ENCODE measurements at regions not wholly inside any gene's neighbourhood (a gene's known extent, or its start where the extent isn't known, plus 50 kb on each side); places are given as distances from the start of the nearest gene placed in this dataset.
A peak's percentile ranks its signal among the peaks of the same experiment; 100 is the strongest.

- Histone ChIP-seq H3K4me1 (ENCODE audit: control insufficient read depth, insufficient read depth, low read length) (peaks cover 25% of the 10 kb centered on the region), H3K36me3 (ENCODE audit: control insufficient read depth, insufficient read depth, low read length) (no peaks in the 10 kb centered on the region), H3K27me3 (ENCODE audit: control insufficient read depth, insufficient read depth, low read length) (no peaks in the 10 kb centered on the region; the same call in 1 of the 2 replicates), H3K9me3 (ENCODE audit: control insufficient read depth, insufficient read depth, low read depth, low read length) (no peaks in the 10 kb centered on the region), H3K4me3 (ENCODE audit: low read depth, low read length) (no peak overlapping the region), H3K9ac (ENCODE audit: low read length) (peak overlapping the region; percentile 15), H3K27ac (ENCODE audit: low read depth, low read length) (no peak overlapping the region)
Measured at GRCh38 chr2:128441341-128442052, 122.8 kb upstream of the HS6ST1 start.

DNA sequence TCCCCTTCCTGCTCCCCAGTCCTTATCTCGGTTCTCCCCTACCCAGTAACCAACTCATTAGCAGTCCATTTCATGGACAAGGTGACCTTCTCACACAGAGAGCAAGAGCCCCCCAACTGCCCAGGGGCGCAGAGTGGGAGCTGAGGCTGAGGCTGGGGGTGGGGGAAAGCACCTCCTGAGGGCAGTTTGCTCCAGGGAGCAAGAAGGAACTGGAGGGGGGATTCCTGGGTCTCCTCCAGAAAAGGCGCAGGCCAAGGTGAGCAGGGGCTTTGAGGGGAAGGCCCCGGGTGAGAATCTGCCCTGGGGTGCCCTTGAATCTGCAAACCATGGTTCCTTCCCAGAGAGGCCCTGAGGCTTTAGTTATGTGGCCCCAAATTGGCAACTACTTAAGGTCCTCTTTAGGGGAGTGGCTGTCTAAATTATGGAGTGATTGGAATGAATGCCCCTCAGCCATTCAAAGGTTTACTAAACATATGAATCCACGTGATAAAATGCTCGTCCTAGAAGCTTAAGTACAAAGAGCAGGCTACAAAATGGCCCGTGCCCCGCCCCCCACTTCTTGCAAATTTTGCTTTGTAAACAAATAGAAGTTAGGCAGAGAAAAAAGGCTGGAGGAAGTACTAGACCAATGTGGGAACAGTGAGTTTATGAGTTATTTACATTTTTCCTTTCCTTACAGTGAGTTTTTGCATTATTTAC, 123.5 kb upstream of the HS6ST1 start:
- no peaks in the 10 kb centered on the region for H3K36me3 ChIP-seq (ENCODE audit: control insufficient read depth, insufficient read depth, low read length)
- no peaks in the 10 kb centered on the region for H3K9me3 ChIP-seq (ENCODE audit: control insufficient read depth, insufficient read depth, low read depth, low read length)
- H3K4me3 ChIP-seq (ENCODE audit: low read depth, low read length), result peak overlapping the region; percentile 12; the same call in 1 of the 2 replicates
- H3K27me3 ChIP-seq (ENCODE audit: control insufficient read depth, insufficient read depth, low read length), result no peaks in the 10 kb centered on the region; the same call in 1 of the 2 replicates
- peak overlapping the region; percentile 34; the same call in 1 of the 2 replicates for H3K27ac ChIP-seq (ENCODE audit: low read depth, low read length)
- H3K4me1 ChIP-seq (ENCODE audit: control insufficient read depth, insufficient read depth, low read length), result peaks cover 25% of the 10 kb centered on the region
- no peak overlapping the region for H3K9ac ChIP-seq (ENCODE audit: low read length)

DNA sequence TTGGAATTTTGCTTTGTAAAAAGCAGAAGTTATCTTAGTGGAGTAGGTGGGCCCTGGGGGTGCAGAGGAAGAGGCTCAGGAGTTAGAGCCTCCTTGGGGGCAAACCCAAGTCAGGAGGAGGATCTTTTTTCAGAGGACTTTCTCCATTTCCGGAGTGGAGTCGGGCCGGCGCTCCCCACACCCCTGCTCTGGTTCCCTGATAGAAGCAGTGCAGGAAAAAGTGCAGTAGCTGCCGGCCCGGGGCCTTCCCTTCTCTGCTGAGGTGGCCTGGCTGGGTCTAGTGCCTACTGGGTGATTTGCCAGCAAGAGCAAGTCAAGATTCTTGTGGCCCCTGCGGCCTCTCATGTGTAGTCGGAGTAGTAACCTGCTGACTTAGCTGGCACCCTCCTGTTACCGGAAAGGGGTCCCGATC, 124.2 kb upstream of the HS6ST1 start:
- no peaks in the 10 kb centered on the region for H3K36me3 ChIP-seq (ENCODE audit: control insufficient read depth, insufficient read depth, low read length)
- H3K4me1 ChIP-seq (ENCODE audit: control insufficient read depth, insufficient read depth, low read length), result peaks cover 25% of the 10 kb centered on the region
- H3K9ac ChIP-seq (ENCODE audit: low read length), result no peak overlapping the region
- H3K27me3 ChIP-seq (ENCODE audit: control insufficient read depth, insufficient read depth, low read length), result no peaks in the 10 kb centered on the region; the same call in 1 of the 2 replicates
- H3K4me3 ChIP-seq (ENCODE audit: low read depth, low read length), result peak overlapping the region; percentile 12; the same call in 1 of the 2 replicates
- no peaks in the 10 kb centered on the region for H3K9me3 ChIP-seq (ENCODE audit: control insufficient read depth, insufficient read depth, low read depth, low read length)
- H3K27ac ChIP-seq (ENCODE audit: low read depth, low read length), result no peak overlapping the region

- H3K9me3 ChIP-seq (ENCODE audit: control insufficient read depth, insufficient read depth, low read depth, low read length), result no peaks in the 10 kb centered on the region
- H3K36me3 ChIP-seq (ENCODE audit: control insufficient read depth, insufficient read depth, low read length), result no peaks in the 10 kb centered on the region
- H3K27me3 ChIP-seq (ENCODE audit: control insufficient read depth, insufficient read depth, low read length), result no peaks in the 10 kb centered on the region; the same call in 1 of the 2 replicates
- H3K27ac ChIP-seq (ENCODE audit: low read depth, low read length), result no peak overlapping the region
- no peak overlapping the region for H3K9ac ChIP-seq (ENCODE audit: low read length)
- H3K4me1 ChIP-seq (ENCODE audit: control insufficient read depth, insufficient read depth, low read length), result peaks cover 25% of the 10 kb centered on the region
- H3K4me3 ChIP-seq (ENCODE audit: low read depth, low read length), result no peak overlapping the region
Measured at GRCh38 chr2:128444121-128444771, 125.6 kb upstream of the HS6ST1 start.

- Histone ChIP-seq H3K9ac (ENCODE audit: low read length) (no peak overlapping the region), H3K9me3 (ENCODE audit: control insufficient read depth, insufficient read depth, low read depth, low read length) (no peaks in the 10 kb centered on the region), H3K27ac (ENCODE audit: low read depth, low read length) (no peak overlapping the region), H3K36me3 (ENCODE audit: control insufficient read depth, insufficient read depth, low read length) (no peaks in the 10 kb centered on the region), H3K27me3 (ENCODE audit: control insufficient read depth, insufficient read depth, low read length) (no peaks in the 10 kb centered on the region; the same call in 1 of the 2 replicates), H3K4me1 (ENCODE audit: control insufficient read depth, insufficient read depth, low read length) (peaks cover 25% of the 10 kb centered on the region), H3K4me3 (ENCODE audit: low read depth, low read length) (no peak overlapping the region)
Measured at GRCh38 chr2:128444816-128445522, 126.3 kb upstream of the HS6ST1 start.

- H3K9me3 ChIP-seq (ENCODE audit: control insufficient read depth, insufficient read depth, low read depth, low read length), result no peaks in the 10 kb centered on the region
- H3K36me3 ChIP-seq (ENCODE audit: control insufficient read depth, insufficient read depth, low read length), result no peaks in the 10 kb centered on the region
- no peak overlapping the region for H3K4me3 ChIP-seq (ENCODE audit: low read depth, low read length)
- H3K27me3 ChIP-seq (ENCODE audit: control insufficient read depth, insufficient read depth, low read length), result no peaks in the 10 kb centered on the region; the same call in 1 of the 2 replicates
- peaks cover 25% of the 10 kb centered on the region for H3K4me1 ChIP-seq (ENCODE audit: control insufficient read depth, insufficient read depth, low read length)
- no peak overlapping the region for H3K9ac ChIP-seq (ENCODE audit: low read length)
- no peak overlapping the region for H3K27ac ChIP-seq (ENCODE audit: low read depth, low read length)
Measured at GRCh38 chr2:128445523-128445900, 126.8 kb upstream of the HS6ST1 start.

DNA sequence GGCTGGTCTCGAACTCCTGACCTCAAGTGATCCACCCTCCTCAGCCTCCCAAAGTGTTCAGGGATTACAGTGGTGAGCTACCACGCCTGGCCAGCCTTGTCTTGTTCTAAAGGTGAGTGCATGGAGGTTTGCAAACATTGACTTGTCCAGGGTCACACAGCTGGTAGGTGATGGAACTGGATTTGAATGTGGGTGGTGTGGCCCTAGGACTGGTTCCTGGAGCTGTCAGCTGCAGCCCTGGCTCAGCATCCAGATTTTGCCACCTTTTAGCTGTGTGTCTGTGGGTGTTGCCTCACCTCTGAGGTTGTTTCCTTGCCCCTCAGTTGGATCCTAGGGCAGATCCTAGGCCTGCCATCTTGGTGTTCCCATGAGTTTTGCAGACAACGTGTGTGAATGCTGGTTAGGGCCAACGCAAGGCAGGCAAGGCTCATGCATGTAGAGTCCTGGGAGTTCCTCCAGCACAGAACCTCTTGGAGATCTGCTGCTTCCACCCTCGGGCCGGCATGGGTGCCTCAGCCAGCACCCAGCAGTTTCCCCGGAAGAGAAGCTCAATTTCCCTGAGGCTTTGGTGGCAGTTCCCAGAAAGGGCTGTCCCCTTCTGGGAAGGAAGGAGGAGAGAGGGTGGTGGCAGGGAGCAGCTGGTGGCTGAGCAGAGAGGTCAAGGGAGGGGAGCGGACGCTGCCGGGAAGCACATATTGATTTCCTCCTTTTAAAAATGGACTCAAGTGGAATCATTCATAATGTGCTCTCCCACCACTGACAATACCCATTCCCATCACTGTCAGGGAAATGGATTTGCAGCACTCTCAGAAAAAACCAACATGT, 127.6 kb upstream of the HS6ST1 start:
- H3K27ac ChIP-seq (ENCODE audit: low read depth, low read length), result no peak overlapping the region
- H3K4me1 ChIP-seq (ENCODE audit: control insufficient read depth, insufficient read depth, low read length), result peaks cover 25% of the 10 kb centered on the region
- H3K9ac ChIP-seq (ENCODE audit: low read length), result no peak overlapping the region

DNA sequence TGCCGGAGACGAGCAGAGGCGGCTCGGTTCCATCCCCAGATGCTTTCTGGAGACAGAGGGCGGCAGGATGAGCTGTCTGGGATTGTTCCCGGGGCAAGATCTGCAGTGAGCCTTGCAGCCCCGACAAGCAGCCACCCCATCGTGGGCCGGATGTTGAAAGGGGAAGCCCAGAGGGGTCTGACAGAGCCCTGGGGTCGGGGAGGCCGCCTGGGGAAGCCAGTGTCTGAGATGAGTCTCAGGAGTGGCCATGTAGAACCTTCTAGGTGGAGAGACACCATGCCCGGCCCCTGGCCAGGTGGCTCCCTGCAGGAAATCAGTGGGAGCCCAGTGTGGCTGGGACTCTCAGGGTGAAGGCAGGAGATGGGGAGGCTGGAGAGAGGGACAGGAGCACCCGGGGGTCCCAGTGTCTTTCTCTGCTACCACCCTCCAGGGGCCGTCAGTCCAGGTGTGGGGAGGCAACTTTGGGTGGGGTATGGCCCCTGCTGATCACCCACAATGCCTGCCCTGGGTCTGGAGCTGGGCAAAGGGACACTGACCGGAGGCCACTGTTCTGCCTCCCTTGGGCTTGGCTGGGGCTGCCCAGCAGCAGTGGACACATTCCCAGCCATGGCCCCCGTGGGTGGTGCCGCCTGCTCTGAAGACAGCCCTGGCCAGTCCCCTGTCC, 128.3 kb upstream of the HS6ST1 start:
- H3K4me1 ChIP-seq (ENCODE audit: control insufficient read depth, insufficient read depth, low read length), result peaks cover 18% of the 10 kb centered on the region
- H3K9me3 ChIP-seq (ENCODE audit: control insufficient read depth, insufficient read depth, low read depth, low read length), result no peaks in the 10 kb centered on the region
- H3K4me3 ChIP-seq (ENCODE audit: low read depth, low read length), result no peak overlapping the region
- no peak overlapping the region for H3K9ac ChIP-seq (ENCODE audit: low read length)
- no peak overlapping the region for H3K27ac ChIP-seq (ENCODE audit: low read depth, low read length)
- H3K36me3 ChIP-seq (ENCODE audit: control insufficient read depth, insufficient read depth, low read length), result no peaks in the 10 kb centered on the region
- H3K27me3 ChIP-seq (ENCODE audit: control insufficient read depth, insufficient read depth, low read length), result no peaks in the 10 kb centered on the region

More for the DNA sequence above, 127.6 kb upstream of the HS6ST1 start:
- Histone ChIP-seq H3K36me3 (ENCODE audit: control insufficient read depth, insufficient read depth, low read length) (no peaks in the 10 kb centered on the region), H3K27me3 (ENCODE audit: control insufficient read depth, insufficient read depth, low read length) (no peaks in the 10 kb centered on the region; the same call in 1 of the 2 replicates), H3K9me3 (ENCODE audit: control insufficient read depth, insufficient read depth, low read depth, low read length) (no peaks in the 10 kb centered on the region), H3K4me3 (ENCODE audit: low read depth, low read length) (no peak overlapping the region)

DNA sequence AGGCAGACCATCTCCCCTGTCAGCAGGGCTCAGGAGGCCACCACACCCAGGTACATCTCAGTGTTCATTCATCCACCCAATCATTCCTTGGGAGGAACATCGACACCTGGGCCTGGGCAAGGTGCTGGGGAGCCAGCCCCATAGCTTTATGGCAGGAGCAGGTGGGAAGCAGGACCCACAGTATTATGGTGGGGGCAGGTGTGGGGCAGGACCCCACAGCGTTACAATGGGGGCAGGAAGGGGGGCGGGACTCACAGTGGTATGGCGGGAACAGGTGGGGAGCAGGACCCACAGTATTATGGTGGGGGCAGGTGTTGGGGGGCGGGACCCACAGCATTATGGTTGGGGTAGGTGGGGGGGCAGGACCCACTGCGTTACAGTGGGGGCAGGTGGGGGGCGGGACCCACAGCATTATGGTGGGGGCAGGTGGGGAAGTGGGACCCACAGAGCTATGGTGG, 128.9 kb upstream of the HS6ST1 start:
- H3K9ac ChIP-seq (ENCODE audit: low read length), result no peak overlapping the region
- H3K36me3 ChIP-seq (ENCODE audit: control insufficient read depth, insufficient read depth, low read length), result no peaks in the 10 kb centered on the region
- no peaks in the 10 kb centered on the region for H3K9me3 ChIP-seq (ENCODE audit: control insufficient read depth, insufficient read depth, low read depth, low read length)
- no peak overlapping the region for H3K27ac ChIP-seq (ENCODE audit: low read depth, low read length)
- no peak overlapping the region for H3K4me3 ChIP-seq (ENCODE audit: low read depth, low read length)
- no peaks in the 10 kb centered on the region for H3K27me3 ChIP-seq (ENCODE audit: control insufficient read depth, insufficient read depth, low read length)
- peaks cover 13% of the 10 kb centered on the region for H3K4me1 ChIP-seq (ENCODE audit: control insufficient read depth, insufficient read depth, low read length)
